ENCODE measurements at regions not wholly inside any gene's neighbourhood (a gene's known extent, or its start where the extent isn't known, plus 50 kb on each side); places are given as distances from the start of the nearest gene placed in this dataset.

DNA sequence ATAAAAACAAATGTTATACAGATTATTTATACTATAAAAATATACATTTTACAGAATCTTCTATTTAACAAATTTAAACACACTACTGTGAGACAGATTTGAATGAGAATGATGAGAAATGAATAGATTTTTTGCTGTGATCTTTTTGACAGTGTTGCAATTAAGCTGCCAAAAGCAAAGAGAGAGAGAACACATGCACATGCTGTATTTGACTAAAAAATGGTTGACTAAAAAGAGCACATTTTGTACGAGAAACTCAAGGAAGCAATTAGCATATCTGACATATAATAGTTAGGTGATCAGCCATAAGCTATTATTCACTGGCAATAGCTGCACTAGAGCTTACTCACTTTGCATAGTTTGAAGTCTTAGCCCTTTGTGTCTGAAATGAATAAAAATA lies 115.8 kb downstream of the SYT10 start:
- Histone ChIP-seq H3K27me3 (no peaks in the 10 kb centered on the region), H3K9me3 (no peaks in the 10 kb centered on the region), H3K4me1 (no peaks in the 10 kb centered on the region), H3K4me3 (ENCODE audit: low read depth, low read length) (no peak overlapping the region), H3K36me3 (no peaks in the 10 kb centered on the region)
- TF ChIP-seq, protein P1, sequence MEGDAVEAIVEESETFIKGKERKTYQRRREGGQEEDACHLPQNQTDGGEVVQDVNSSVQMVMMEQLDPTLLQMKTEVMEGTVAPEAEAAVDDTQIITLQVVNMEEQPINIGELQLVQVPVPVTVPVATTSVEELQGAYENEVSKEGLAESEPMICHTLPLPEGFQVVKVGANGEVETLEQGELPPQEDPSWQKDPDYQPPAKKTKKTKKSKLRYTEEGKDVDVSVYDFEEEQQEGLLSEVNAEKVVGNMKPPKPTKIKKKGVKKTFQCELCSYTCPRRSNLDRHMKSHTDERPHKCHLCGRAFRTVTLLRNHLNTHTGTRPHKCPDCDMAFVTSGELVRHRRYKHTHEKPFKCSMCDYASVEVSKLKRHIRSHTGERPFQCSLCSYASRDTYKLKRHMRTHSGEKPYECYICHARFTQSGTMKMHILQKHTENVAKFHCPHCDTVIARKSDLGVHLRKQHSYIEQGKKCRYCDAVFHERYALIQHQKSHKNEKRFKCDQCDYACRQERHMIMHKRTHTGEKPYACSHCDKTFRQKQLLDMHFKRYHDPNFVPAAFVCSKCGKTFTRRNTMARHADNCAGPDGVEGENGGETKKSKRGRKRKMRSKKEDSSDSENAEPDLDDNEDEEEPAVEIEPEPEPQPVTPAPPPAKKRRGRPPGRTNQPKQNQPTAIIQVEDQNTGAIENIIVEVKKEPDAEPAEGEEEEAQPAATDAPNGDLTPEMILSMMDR (IDR thresholded peaks at IDR 0.05; ENCODE audit: low read depth, low read length): no peak
- no peak for DNase-seq

DNA sequence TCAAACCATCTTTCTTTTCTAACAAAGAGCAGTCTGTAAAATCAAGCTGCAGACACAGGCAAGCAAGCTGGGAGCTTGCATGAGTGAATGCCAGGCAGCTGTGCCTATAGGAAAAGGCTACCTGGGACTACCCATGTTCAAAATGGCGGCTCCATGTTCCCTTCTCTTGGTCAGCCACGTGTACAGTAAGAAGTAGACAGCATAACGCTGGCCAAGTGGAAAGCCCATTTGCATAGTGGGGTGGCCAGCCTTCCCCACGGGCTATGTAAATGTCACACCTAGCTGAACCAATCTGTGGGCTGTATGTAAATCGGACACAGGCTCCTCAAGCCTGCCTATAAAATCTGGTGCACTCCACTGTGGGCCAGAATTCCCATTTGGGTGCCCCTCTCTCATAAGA lies 117.1 kb downstream of the SYT10 start:
- no peaks in the 10 kb centered on the region for H3K36me3 ChIP-seq
- no peaks in the 10 kb centered on the region for H3K9me3 ChIP-seq
- no peak overlapping the region for H3K4me3 ChIP-seq (ENCODE audit: low read depth, low read length)
- no peaks in the 10 kb centered on the region for H3K4me1 ChIP-seq
- TF ChIP-seq, protein P1 (IDR thresholded peaks at IDR 0.05; ENCODE audit: low read depth, low read length): no peak
- DNase-seq: peak; percentile 50
- H3K27me3 ChIP-seq: no peaks in the 10 kb centered on the region

DNA sequence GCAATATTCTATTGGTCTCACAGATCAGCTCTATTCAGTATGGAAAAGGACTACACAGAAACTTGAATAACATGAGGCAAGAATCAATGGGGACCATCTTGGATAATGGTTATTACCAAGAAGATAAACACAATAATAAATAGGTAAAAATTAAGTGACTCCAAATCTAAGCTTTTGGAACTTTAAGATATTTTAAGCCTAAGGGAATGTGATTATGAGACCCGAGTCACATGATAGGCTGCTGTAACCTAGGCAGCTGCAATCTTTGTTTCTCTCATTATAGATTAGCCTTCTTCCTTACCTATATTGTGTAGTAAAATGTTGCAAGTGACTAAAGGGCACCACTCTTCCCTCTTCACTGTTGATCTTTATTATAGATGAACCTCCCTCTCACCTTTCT lies 121.9 kb downstream of the SYT10 start:
- no peaks in the 10 kb centered on the region for H3K36me3 ChIP-seq
- no peaks in the 10 kb centered on the region for H3K9me3 ChIP-seq
- no peak overlapping the region for H3K4me3 ChIP-seq (ENCODE audit: low read depth, low read length)
- H3K4me1 ChIP-seq: no peaks in the 10 kb centered on the region
- H3K27me3 ChIP-seq: no peaks in the 10 kb centered on the region
- TF ChIP-seq, protein P1 (IDR thresholded peaks at IDR 0.05; ENCODE audit: low read depth, low read length): no peak
- no peak for DNase-seq

DNA sequence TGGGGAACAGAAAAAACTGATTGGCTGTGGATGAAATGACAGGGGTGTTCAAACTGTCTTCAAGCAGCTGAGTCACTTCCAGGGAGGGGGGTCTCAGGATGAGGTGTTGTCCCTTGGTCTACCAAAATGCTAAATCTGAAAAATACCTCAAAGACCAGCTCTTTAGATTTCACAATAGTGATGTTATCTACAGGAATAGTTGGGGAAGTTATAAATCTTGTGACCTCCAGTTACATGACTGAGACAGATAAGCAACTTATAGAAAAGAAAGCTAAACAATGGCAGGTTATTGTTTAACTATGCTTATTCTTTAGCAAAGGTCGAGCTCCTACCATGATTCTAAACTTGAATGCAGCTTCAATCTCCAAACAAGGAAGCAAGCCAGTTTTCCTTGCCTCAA lies 125.4 kb downstream of the SYT10 start:
- Histone ChIP-seq H3K4me1 (no peaks in the 10 kb centered on the region), H3K4me3 (ENCODE audit: low read depth, low read length) (no peak overlapping the region), H3K36me3 (no peaks in the 10 kb centered on the region), H3K9me3 (no peaks in the 10 kb centered on the region), H3K27me3 (no peaks in the 10 kb centered on the region)
- TF ChIP-seq, protein P1 (IDR thresholded peaks at IDR 0.05; ENCODE audit: low read depth, low read length): no peak
- no peak for DNase-seq

DNA sequence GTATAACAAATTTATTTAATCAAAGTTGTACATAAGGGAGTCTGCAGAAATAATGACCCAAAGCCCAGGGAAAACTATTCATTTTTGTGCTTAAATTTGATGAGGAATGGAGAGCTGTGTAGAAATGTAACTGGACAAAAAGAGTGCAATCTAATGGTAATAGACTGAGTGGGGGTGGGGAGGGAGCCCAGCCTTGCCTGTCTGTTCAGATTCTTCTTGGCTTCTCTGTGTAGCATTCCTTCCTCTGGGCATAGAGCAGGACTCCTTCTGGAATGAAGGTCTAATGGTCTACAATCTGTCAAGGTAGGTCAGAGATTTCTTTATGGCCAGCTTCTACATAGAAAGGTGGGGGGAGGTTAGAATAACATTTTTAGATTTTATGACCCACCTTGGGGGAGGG lies 126.1 kb downstream of the SYT10 start:
- no peak overlapping the region for H3K4me3 ChIP-seq (ENCODE audit: low read depth, low read length)
- H3K4me1 ChIP-seq: no peaks in the 10 kb centered on the region
- no peaks in the 10 kb centered on the region for H3K36me3 ChIP-seq
- no peaks in the 10 kb centered on the region for H3K27me3 ChIP-seq
- DNase-seq: no peak
- H3K9me3 ChIP-seq: no peaks in the 10 kb centered on the region
- TF ChIP-seq, protein P1 (IDR thresholded peaks at IDR 0.05; ENCODE audit: low read depth, low read length): no peak

DNA sequence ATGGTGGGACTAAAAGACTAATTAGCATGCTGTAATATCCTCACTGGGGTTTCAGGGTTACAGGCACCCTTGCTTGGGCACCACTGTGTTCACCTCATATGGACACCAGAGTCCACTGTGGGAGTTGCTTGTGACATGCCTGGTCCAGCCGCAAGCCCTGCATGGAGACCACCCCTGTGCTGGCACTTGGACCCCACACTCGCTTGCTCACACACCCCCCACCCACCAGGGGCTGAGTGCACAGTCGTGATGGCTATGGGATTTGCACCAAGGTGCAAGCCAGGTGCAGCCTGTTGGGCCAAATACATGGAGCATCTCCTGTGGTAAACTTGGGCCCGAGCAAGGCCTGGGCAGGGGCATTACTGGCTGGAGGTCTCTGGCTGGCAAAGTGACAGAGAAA lies 129.1 kb downstream of the SYT10 start:
- H3K4me3 ChIP-seq (ENCODE audit: low read depth, low read length): no peak overlapping the region
- H3K4me1 ChIP-seq: no peaks in the 10 kb centered on the region
- H3K9me3 ChIP-seq: no peaks in the 10 kb centered on the region
- H3K27me3 ChIP-seq: no peaks in the 10 kb centered on the region
- no peaks in the 10 kb centered on the region for H3K36me3 ChIP-seq
- DNase-seq: no peak
- TF ChIP-seq, protein P1 (IDR thresholded peaks at IDR 0.05; ENCODE audit: low read depth, low read length): no peak

Data from BE2C (cell line).